GM23248 (cell line): ENCODE measurements at regions not wholly inside any gene's neighbourhood (a gene's known extent, or its start where the extent isn't known, plus 50 kb on each side); places are given as distances from the start of the nearest gene placed in this dataset.

Source experiments
- DNase-seq: peaks from one replicate; pipeline ENCODE4 v3.0.0-alpha.2; 2015
- H2AFZ ChIP-seq: fragments of 200-600 bp; sonication (generic); 2 replicates; pipeline ENCODE4 v1.6.1; 2016; ENCODE audit warnings: antibody characterized with exemption
- H3F3A ChIP-seq: fragments of 200-600 bp; sonication (generic); 2 replicates; pipeline ENCODE4 v1.6.1; 2016; ENCODE audit warnings: mild to moderate bottlenecking, antibody characterized with exemption, mixed run types; ENCODE audit not compliant: insufficient read depth
- H3K27ac ChIP-seq: fragments of 200-600 bp; sonication (generic); 2 replicates; pipeline ENCODE4 v1.5.1; 2016; ENCODE audit warnings: mild to moderate bottlenecking
- H3K27me3 ChIP-seq: fragments of 200-600 bp; sonication (generic); replicated peaks from 2 replicates; pipeline ENCODE4 v1.6.1; 2016; ENCODE audit warnings: mild to moderate bottlenecking; ENCODE audit not compliant: insufficient read depth
- H3K36me3 ChIP-seq: fragments of 200-600 bp; sonication (generic); 2 replicates; pipeline ENCODE4 v1.6.1; 2016; ENCODE audit warnings: low read depth, mild to moderate bottlenecking
- H3K4me1 ChIP-seq: fragments of 200-600 bp; sonication (generic); 2 replicates; pipeline ENCODE4 v1.6.1; 2016; ENCODE audit warnings: mild to moderate bottlenecking; ENCODE audit not compliant: insufficient read depth
- H3K4me2 ChIP-seq: fragments of 200-600 bp; sonication (generic); one replicate; pipeline ENCODE4 v1.6.1; 2016; ENCODE audit warnings: mild to moderate bottlenecking; ENCODE audit not compliant: unreplicated experiment
- H3K4me3 ChIP-seq: fragments of 200-600 bp; sonication (generic); 2 replicates; pipeline ENCODE4 v1.5.1; 2016; ENCODE audit warnings: mild to moderate bottlenecking
- H3K79me2 ChIP-seq: fragments of 200-600 bp; sonication (generic); 2 replicates; pipeline ENCODE4 v1.6.1; 2016; ENCODE audit warnings: mild to moderate bottlenecking; ENCODE audit not compliant: insufficient read depth
- H3K9ac ChIP-seq: fragments of 200-600 bp; sonication (generic); 2 replicates; pipeline ENCODE4 v1.6.1; 2016; ENCODE audit warnings: mild to moderate bottlenecking
- H3K9me2 ChIP-seq: fragments of 200-600 bp; sonication (generic); 2 replicates; pipeline ENCODE4 v1.6.1; 2016; ENCODE audit warnings: mixed run types, mild to moderate bottlenecking, moderate library complexity; ENCODE audit not compliant: insufficient read depth
- H3K9me3 ChIP-seq: fragments of 200-600 bp; sonication (generic); one replicate; pipeline ENCODE4 v1.6.1; 2017; ENCODE audit warnings: low read depth
- H4K20me1 ChIP-seq: fragments of 200-600 bp; sonication (generic); 2 replicates; pipeline ENCODE4 v1.6.0; 2016; ENCODE audit not compliant: insufficient read depth
- EZH2 ChIP-seq: fragments of 200-600 bp; sonication (generic); IDR thresholded peaks from 2 replicates; pipeline ENCODE4 v1.6.1; 2018; ENCODE audit warnings: antibody characterized with exemption, mild to moderate bottlenecking; ENCODE audit not compliant: insufficient read depth, poor library complexity, severe bottlenecking
- EZH2phosphoT487 ChIP-seq: fragments of 200-600 bp; sonication (generic); IDR thresholded peaks from 2 replicates; pipeline ENCODE4 v1.6.1; 2018; ENCODE audit warnings: antibody characterized with exemption, moderate library complexity, mild to moderate bottlenecking, low read depth; ENCODE audit not compliant: insufficient read depth
- WGBS, 2 experiments: methylation state at CpG; one replicate each; pipeline ENCODE4 v1.1.6; 2015 to 2017; ENCODE audit warnings: low lambda C conversion rate in 2 of 2, low coverage in 1 of 2; ENCODE audit errors: missing lambda C conversion rate in 2 of 2; 5-methylcytosine and 5-hydroxymethylcytosine counted together
- in situ Hi-C: fragments of 300-500 bp; cut with MboI; formaldehyde crosslinking; loops from 2 replicates; pipeline ENCODE4 v1.15.0; 2020

GRCh38 chr10:126804396-126804795 lies 100.8 kb upstream of the DOCK1 start:
- no peak for DNase-seq
- H3K4me2 ChIP-seq: no peak overlapping the region
- H3F3A ChIP-seq: no peaks in the 10 kb centered on the region
- TF ChIP-seq EZH2: no peak
- no peak overlapping the region for H3K9ac ChIP-seq
- H2AFZ ChIP-seq: no peak overlapping the region
- no peaks in the 10 kb centered on the region for H4K20me1 ChIP-seq
- no peaks in the 10 kb centered on the region for H3K79me2 ChIP-seq
- WGBS, 2 experiments: 22 to 28% methylated on average over 2 of the region's 2 CpGs
- no peak overlapping the region for H3K27ac ChIP-seq
- H3K4me3 ChIP-seq: no peak overlapping the region
- H3K27me3 ChIP-seq: no peaks in the 10 kb centered on the region; the same call in 1 of the 2 replicates
- H3K9me3 ChIP-seq: no peaks in the 10 kb centered on the region
- no peaks in the 10 kb centered on the region for H3K4me1 ChIP-seq
- H3K9me2 ChIP-seq: no peaks in the 10 kb centered on the region
- in situ Hi-C loops: no loop called here
- H3K36me3 ChIP-seq: no peaks in the 10 kb centered on the region

GRCh38 chr10:126806498-126806897 lies 98.7 kb upstream of the DOCK1 start:
- Histone ChIP-seq H3K4me1 (no peaks in the 10 kb centered on the region), H3K9me3 (peaks cover 5% of the 10 kb centered on the region), H3K4me2 (no peak overlapping the region), H3K9me2 (no peaks in the 10 kb centered on the region), H3K79me2 (no peaks in the 10 kb centered on the region), H3K9ac (no peak overlapping the region), H3K36me3 (no peaks in the 10 kb centered on the region), H3K4me3 (no peak overlapping the region), H3K27me3 (no peaks in the 10 kb centered on the region; the same call in 1 of the 2 replicates), H3F3A (no peaks in the 10 kb centered on the region), H2AFZ (no peak overlapping the region), H3K27ac (no peak overlapping the region), H4K20me1 (no peaks in the 10 kb centered on the region)
- DNase-seq: no peak
- TF ChIP-seq EZH2phosphoT487 (no peak), EZH2 (no peak)
- 48 to 63% methylated on average over 2 of the region's 2 CpGs for WGBS, 2 experiments
- in situ Hi-C loops: no loop called here

- H3K9me3 ChIP-seq: peaks cover 5% of the 10 kb centered on the region
- no peaks in the 10 kb centered on the region; the same call in 1 of the 2 replicates for H3K27me3 ChIP-seq
- no peak overlapping the region for H3K27ac ChIP-seq
- no peak overlapping the region for H3K9ac ChIP-seq
- H3K4me1 ChIP-seq: no peaks in the 10 kb centered on the region
- H3K36me3 ChIP-seq: no peaks in the 10 kb centered on the region
- WGBS, 2 experiments: 34 to 37% methylated on average over 5 of the region's 5 CpGs
- no peak overlapping the region for H3K4me3 ChIP-seq
- TF ChIP-seq EZH2phosphoT487 (no peak), EZH2 (no peak)
- no peak overlapping the region for H2AFZ ChIP-seq
- no peak overlapping the region for H3K4me2 ChIP-seq
- H3K79me2 ChIP-seq: no peaks in the 10 kb centered on the region
- no peaks in the 10 kb centered on the region for H3F3A ChIP-seq
- DNase-seq: no peak
- in situ Hi-C loops: no loop called here
- H4K20me1 ChIP-seq: no peaks in the 10 kb centered on the region
- H3K9me2 ChIP-seq: no peaks in the 10 kb centered on the region
Measured at GRCh38 chr10:126806991-126807702, 98.1 kb upstream of the DOCK1 start.

GRCh38 chr10:126808103-126808502 lies 97.1 kb upstream of the DOCK1 start:
- Histone ChIP-seq H4K20me1 (no peaks in the 10 kb centered on the region), H3K27ac (no peak overlapping the region), H3K9ac (no peak overlapping the region), H3K4me1 (no peaks in the 10 kb centered on the region), H3K79me2 (no peaks in the 10 kb centered on the region), H3F3A (no peaks in the 10 kb centered on the region), H2AFZ (no peak overlapping the region), H3K9me3 (peaks cover 5% of the 10 kb centered on the region), H3K4me3 (no peak overlapping the region), H3K9me2 (no peaks in the 10 kb centered on the region), H3K27me3 (no peaks in the 10 kb centered on the region; the same call in 1 of the 2 replicates), H3K4me2 (no peak overlapping the region), H3K36me3 (no peaks in the 10 kb centered on the region)
- in situ Hi-C loops: no loop called here
- DNase-seq: no peak
- TF ChIP-seq EZH2phosphoT487: no peak
- TF ChIP-seq EZH2: no peak
- 2 to 6% methylated on average over 2 of the region's 2 CpGs for WGBS, 2 experiments

- no peak overlapping the region for H3K27ac ChIP-seq
- no peak for TF ChIP-seq EZH2phosphoT487
- TF ChIP-seq EZH2: no peak
- H3F3A ChIP-seq: no peaks in the 10 kb centered on the region
- 61 to 66% methylated on average over 6 of the region's 6 CpGs for WGBS, 2 experiments
- no peak overlapping the region for H3K9ac ChIP-seq
- H3K79me2 ChIP-seq: no peaks in the 10 kb centered on the region
- peaks cover 15% of the 10 kb centered on the region for H3K27me3 ChIP-seq
- no peak overlapping the region for H3K4me3 ChIP-seq
- H3K9me3 ChIP-seq: peaks cover 5% of the 10 kb centered on the region
- no peaks in the 10 kb centered on the region for H3K4me1 ChIP-seq
- no peaks in the 10 kb centered on the region for H4K20me1 ChIP-seq
- DNase-seq: no peak
- no peak overlapping the region for H2AFZ ChIP-seq
- H3K9me2 ChIP-seq: no peaks in the 10 kb centered on the region
- no peaks in the 10 kb centered on the region for H3K36me3 ChIP-seq
- H3K4me2 ChIP-seq: no peak overlapping the region
- in situ Hi-C loops: no loop called here
Measured at GRCh38 chr10:126813432-126813831, 91.8 kb upstream of the DOCK1 start.
